Lower leg skin (tissue), 4 donors: ENCODE measurements at regions not wholly inside any gene's neighbourhood (a gene's known extent, or its start where the extent isn't known, plus 50 kb on each side); places are given as distances from the start of the nearest gene placed in this dataset.
"Not testable (repeated sequence)": the region's sequence is repeated elsewhere in the genome, so short reads cannot be mapped to it uniquely, and the experiment has no call there.

Experiments
- DNase-seq, 2 donors: peaks; one replicate each; pipeline ENCODE4 v3.0.0-alpha.2; 2019; ENCODE audit warnings: low spot score in 2 of 2
- H3K4me3 ChIP-seq: fragments of 200-600 bp; sonication (generic); 2 replicates; pipeline ENCODE4 v1.5.1; 2017; ENCODE audit warnings: mild to moderate bottlenecking, low read depth; ENCODE audit not compliant: poor library complexity, severe bottlenecking
- CTCF ChIP-seq, 3 donors: fragments of 450-650 bp; IDR thresholded peaks; one replicate each; pipeline ENCODE4 v1.5.1; 2016; ENCODE audit warnings: antibody characterized with exemption in 3 of 3, mild to moderate bottlenecking in 3 of 3, moderate library complexity in 2 of 3
- POLR2A ChIP-seq, 2 donors: fragments of 450-650 bp; IDR thresholded peaks; one replicate each; pipeline ENCODE4 v1.6.1; 2016 to 2017; ENCODE audit warnings: antibody characterized with exemption in 2 of 2, mild to moderate bottlenecking in 1 of 2, moderate library complexity in 1 of 2
- WGBS, 2 donors: methylation state at CpG; one replicate each; pipeline ENCODE4 v1.1.5; 2018; 5-methylcytosine and 5-hydroxymethylcytosine counted together
- intact Hi-C: fragments of 100-400 bp; cut with DNase I; formaldehyde crosslinking; loops from one replicate; pipeline ENCODE4 v1.15.0; 2023; ENCODE audit warnings: low total_unique reads

GRCh38 chr3:164723396-164723795 is 354.9 kb downstream of the SI start:
- 79 to 81% methylated on average over 4 of the region's 4 CpGs for WGBS, 2 donors

GRCh38 chr3:164702808-164703207 is 375.5 kb downstream of the SI start:
- intact Hi-C loops, DNase-seq, H3K4me3 ChIP-seq: not testable (repeated sequence)
- WGBS, 2 donors = 78 to 94% methylated on average over 11 to 13 of the region's 13 CpGs

More at GRCh38 chr3:164723396-164723795, 354.9 kb downstream of the SI start:
- TF ChIP-seq POLR2A (IDR thresholded peaks at IDR 0.05) (no peak), CTCF (IDR thresholded peaks at IDR 0.05) (no peak)
- DNase-seq = no peak
- no peak overlapping the region for H3K4me3 ChIP-seq
- intact Hi-C loops = no loop called here

- 70 to 73% methylated on average over 1 of the region's 1 CpG for WGBS, 2 donors
- no peak for DNase-seq
- TF ChIP-seq POLR2A (IDR thresholded peaks at IDR 0.05) = no peak
- TF ChIP-seq CTCF (IDR thresholded peaks at IDR 0.05) = no peak
- no peak overlapping the region for H3K4me3 ChIP-seq
- intact Hi-C loops = no loop called here
These were observed 390.4 kb downstream of the SI start for GRCh38 chr3:164687902-164688301.

- no peak for DNase-seq
- 64 to 68% methylated on average over 3 of the region's 3 CpGs for WGBS, 2 donors
- no peak overlapping the region for H3K4me3 ChIP-seq
- TF ChIP-seq POLR2A (IDR thresholded peaks at IDR 0.05) = no peak
- no peak for TF ChIP-seq CTCF (IDR thresholded peaks at IDR 0.05)
- intact Hi-C loops = no loop called here
These were observed 391.1 kb downstream of the SI start for GRCh38 chr3:164687211-164687610.

GRCh38 chr3:164683489-164683888 is 394.8 kb downstream of the SI start:
- intact Hi-C loops = no loop called here
- H3K4me3 ChIP-seq = no peak overlapping the region
- TF ChIP-seq CTCF (IDR thresholded peaks at IDR 0.05) (no peak), POLR2A (IDR thresholded peaks at IDR 0.05) (no peak)
- WGBS, 2 donors = 56 to 73% methylated on average over 3 of the region's 3 CpGs
- no peak for DNase-seq

- TF ChIP-seq CTCF (IDR thresholded peaks at IDR 0.05) (no peak), POLR2A (IDR thresholded peaks at IDR 0.05) (no peak)
- whole genome bisulfite sequencing, 2 donors = 61 to 71% methylated on average over 1 of the region's 1 CpG
- H3K4me3 ChIP-seq = no peak overlapping the region
- DNase-seq = no peak
- intact Hi-C loops = no loop called here
These were observed 399.1 kb downstream of the SI start for GRCh38 chr3:164679245-164679644.
